GM19035 (cell line): ENCODE measurements at regions not wholly inside any gene's neighbourhood (a gene's known extent, or its start where the extent isn't known, plus 50 kb on each side); places are given as distances from the start of the nearest gene placed in this dataset.

Source experiments
- ATAC-seq: cut with Tn5 transposase; IDR thresholded peaks from one replicate; pipeline ENCODE4 v1.9.1; 2021; ENCODE audit not compliant: unreplicated experiment

- ATAC-seq, result no peak
These were observed 54.4 kb downstream of the NIBAN1 start for GRCh38 chr1:184919892-184920291.

- ATAC-seq, result no peak
These were observed 58.7 kb downstream of the NIBAN1 start for GRCh38 chr1:184915463-184916090.

- no peak for ATAC-seq
These were observed 60.2 kb downstream of the NIBAN1 start for GRCh38 chr1:184914149-184914548.

- ATAC-seq, result no peak
These were observed 61.9 kb downstream of the NIBAN1 start for GRCh38 chr1:184912392-184912791.

GRCh38 chr1:184911830-184912229 lies 62.5 kb downstream of the NIBAN1 start:
- no peak for ATAC-seq

- ATAC-seq, result no peak
These were observed 63.1 kb downstream of the NIBAN1 start for GRCh38 chr1:184911103-184911745.

GRCh38 chr1:184910691-184911091 lies 63.6 kb downstream of the NIBAN1 start:
- no peak for ATAC-seq

GRCh38 chr1:184910005-184910404 lies 64.3 kb downstream of the NIBAN1 start:
- no peak for ATAC-seq

- ATAC-seq, result no peak
These were observed 65.3 kb downstream of the NIBAN1 start for GRCh38 chr1:184909019-184909418.

GRCh38 chr1:184908506-184908905 lies 65.8 kb downstream of the NIBAN1 start:
- no peak for ATAC-seq

GRCh38 chr1:184907500-184907899 lies 66.8 kb downstream of the NIBAN1 start:
- no peak for ATAC-seq

GRCh38 chr1:184906761-184907160 lies 67.5 kb downstream of the NIBAN1 start:
- no peak for ATAC-seq

- ATAC-seq, result no peak
These were observed 68.5 kb downstream of the NIBAN1 start for GRCh38 chr1:184905601-184906322.

- ATAC-seq, result no peak
These were observed 71.1 kb downstream of the NIBAN1 start for GRCh38 chr1:184903111-184903692.

GRCh38 chr1:184900507-184900906 lies 73.8 kb downstream of the NIBAN1 start:
- ATAC-seq, result no peak

GRCh38 chr1:184896000-184896399 lies 78.3 kb downstream of the NIBAN1 start:
- no peak for ATAC-seq

GRCh38 chr1:184895086-184895485 lies 79.2 kb downstream of the NIBAN1 start:
- no peak for ATAC-seq

- ATAC-seq, result no peak
These were observed 80.6 kb downstream of the NIBAN1 start for GRCh38 chr1:184893695-184894094.

- ATAC-seq, result no peak
These were observed 82.2 kb downstream of the NIBAN1 start for GRCh38 chr1:184892116-184892515.

- ATAC-seq, result no peak
These were observed 82.9 kb downstream of the NIBAN1 start for GRCh38 chr1:184891440-184891839.

- no peak for ATAC-seq
These were observed 83.8 kb downstream of the NIBAN1 start for GRCh38 chr1:184890539-184890973.

- ATAC-seq, result no peak
These were observed 84.4 kb downstream of the NIBAN1 start for GRCh38 chr1:184889902-184890301.
